Ecto neural progenitor cell (in vitro differentiated cells): ENCODE measurements at regions not wholly inside any gene's neighbourhood (a gene's known extent, or its start where the extent isn't known, plus 50 kb on each side); places are given as distances from the start of the nearest gene placed in this dataset.

Source experiments
- DNase-seq: peaks from one replicate; pipeline ENCODE4 v3.0.0-alpha.2; 2018; ENCODE audit warnings: low spot score

DNA sequence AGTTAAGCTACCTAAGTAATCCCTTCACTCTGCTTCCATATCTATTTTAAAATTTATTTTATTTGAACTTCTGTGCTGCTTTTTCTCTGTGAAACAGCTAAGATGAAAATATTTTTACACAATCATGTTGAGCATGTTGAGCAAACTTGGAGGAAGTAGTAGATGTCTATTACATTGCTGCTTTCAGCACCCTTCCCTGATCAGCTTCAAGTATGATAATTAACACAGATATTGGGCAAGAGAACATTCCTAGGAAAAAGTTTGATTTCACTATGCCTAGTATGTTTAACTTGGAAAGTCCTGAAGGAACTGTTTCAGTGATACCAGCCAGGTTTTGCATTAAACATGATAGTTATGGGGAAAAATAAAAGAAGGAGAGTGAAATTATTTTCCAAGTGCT, 283.6 kb downstream of the ELAVL2 start:
- DNase-seq: no peak

GRCh38 chr9:23542927-23543326, 283.1 kb downstream of the ELAVL2 start:
- no peak for DNase-seq

DNA sequence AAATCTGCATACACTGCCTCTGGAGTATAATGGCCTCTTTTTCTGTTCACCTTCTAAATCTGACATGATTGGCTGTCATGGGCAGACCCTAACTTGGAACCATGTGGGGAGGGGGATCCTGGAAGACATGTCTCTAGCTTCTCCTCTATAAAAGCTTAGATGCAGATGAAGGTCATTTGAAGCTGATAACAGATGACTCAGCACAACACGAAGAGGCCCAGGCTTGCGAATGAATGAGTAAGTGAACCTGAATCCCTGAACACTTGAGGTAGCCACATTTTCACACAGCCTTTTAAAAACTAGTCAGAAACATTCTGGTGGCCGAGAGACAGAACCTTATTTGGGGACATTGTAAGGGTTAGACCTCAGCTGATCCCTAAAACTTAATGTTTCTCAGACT, 282.6 kb downstream of the ELAVL2 start:
- no peak for DNase-seq

GRCh38 chr9:23545728-23546127, 280.3 kb downstream of the ELAVL2 start:
- no peak for DNase-seq

GRCh38 chr9:23551311-23551721, 274.7 kb downstream of the ELAVL2 start:
- no peak for DNase-seq

- no peak for DNase-seq
Observed at GRCh38 chr9:23551929-23552707, 273.9 kb downstream of the ELAVL2 start.

DNA sequence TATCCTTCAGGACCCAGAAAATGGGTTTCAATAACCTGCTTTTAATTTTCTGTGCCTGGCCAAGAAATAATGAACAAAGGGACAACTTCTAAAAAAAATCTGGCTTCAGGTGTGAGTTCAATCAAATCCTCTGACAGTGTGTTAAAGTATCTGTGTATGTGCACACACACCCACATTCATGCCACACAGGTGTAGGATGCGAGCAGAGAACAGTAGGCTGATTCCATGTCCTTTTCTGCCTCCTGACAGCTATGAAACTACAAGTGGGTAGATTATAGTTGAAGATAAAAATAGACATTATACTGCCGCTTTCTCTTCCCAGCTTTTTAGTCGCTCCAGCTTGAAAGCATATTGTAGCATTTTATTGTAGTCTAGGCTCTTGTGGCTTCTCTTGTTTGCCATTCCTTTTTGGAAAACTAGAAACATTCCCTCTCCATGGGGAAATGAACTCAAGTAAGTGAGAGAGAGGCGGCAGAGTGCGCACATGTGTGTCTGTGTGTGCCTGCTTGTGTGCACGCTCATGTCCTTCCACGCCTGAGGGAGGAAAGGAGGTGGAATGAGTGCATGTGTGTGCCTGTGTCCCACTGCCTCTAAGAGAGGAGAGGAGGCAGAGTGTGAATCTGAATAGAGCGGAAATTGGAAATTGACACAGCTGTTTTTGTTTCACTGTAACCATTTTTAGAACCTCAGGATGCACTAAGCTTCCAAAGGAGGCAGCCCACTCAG, 273.0 kb downstream of the ELAVL2 start:
- DNase-seq: no peak

DNA sequence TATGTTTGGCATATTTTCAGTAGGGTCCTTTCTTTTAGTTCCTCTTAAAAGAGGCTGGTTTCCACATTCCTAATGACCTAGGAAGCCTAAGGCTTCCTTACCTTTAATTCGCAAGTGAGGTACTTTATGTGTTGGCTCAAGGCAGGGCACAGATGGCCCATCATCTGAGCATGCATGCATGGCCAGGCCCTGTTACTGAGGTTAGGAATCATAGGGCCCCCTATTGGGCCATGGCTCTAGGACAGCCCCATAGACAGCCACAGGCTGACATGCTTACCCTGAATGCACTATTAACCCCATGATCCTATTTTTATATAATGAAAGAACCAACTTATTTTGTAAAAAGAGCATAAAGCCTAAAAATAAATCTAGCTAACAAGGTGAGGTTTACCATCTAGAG, 271.4 kb downstream of the ELAVL2 start:
- DNase-seq: no peak

DNA sequence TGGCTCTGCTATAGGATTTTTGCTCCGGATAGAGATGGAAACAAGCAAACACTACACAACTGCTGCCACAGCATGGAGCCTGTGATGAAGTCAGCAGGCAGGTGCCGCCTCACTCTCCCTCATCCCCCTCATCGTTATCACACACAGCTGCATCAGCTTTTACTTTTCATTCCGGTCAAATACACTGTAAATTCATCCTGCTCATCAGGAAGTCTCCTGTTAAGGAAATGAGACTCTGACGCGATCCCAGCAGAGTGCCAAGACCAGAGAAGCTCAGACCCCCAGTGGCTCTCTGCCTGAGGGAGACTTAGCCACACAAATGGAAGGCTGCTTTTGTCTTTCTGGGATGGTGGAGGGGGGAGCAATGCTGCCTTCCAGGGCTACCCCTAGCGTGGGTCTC, 270.2 kb downstream of the ELAVL2 start:
- no peak for DNase-seq

GRCh38 chr9:23556459-23556858, 269.6 kb downstream of the ELAVL2 start:
- DNase-seq: no peak

DNA sequence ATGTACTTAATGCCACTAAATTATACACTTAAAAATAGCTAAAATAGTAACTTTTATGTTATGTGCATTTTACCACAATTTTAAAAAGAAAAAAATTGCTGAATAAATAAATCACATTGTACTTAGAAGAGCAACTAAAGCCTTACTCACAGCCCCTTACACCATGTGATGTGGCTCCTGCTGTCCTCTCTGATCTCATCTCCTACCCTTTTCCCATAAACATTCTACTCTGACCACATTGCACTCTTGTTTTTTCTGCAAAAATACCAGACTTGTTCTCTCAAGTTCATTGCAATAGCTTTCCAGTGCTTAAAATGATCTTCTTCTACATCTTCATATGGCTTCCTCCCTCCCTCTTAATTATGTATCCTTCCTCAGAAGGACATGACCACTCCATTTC, 268.4 kb downstream of the ELAVL2 start:
- DNase-seq: no peak

- DNase-seq: no peak
Observed at GRCh38 chr9:23559522-23559921, 266.5 kb downstream of the ELAVL2 start.

- no peak for DNase-seq
Observed at GRCh38 chr9:23563517-23563916, 262.5 kb downstream of the ELAVL2 start.

- DNase-seq: no peak
Observed at GRCh38 chr9:23567516-23568165, 258.4 kb downstream of the ELAVL2 start.

DNA sequence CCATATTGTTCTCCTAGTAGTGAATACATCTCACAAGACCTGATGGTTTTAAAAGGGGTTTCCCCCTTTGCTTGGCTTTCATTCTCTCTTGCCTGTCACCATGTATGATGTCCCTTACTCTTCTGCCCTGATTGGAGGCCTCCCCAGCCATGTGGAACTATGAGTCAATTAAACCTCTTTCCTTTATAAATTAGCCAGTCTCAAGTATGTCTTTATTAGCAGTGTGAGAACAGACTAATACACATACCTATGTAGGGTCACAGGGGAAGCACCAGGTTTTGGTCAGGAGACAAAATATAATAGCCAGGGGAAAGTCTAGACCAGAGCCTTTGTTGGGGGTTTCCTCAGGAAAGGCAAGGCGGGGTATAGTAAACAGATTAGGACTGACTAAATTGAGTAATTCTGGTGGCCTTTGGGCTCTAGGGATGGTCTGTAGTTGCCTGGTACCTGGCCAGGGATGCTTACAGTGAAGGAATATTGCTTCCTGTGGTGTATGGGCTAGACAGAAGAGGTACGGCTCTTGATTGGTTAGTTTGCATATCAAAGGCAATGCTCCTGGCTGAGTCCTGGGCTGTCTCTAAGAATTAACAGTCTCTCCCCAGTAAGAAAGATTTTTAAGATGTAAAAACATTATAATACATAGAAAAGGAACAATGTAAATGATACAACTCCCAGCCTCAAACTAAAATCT, 254.5 kb downstream of the ELAVL2 start:
- no peak for DNase-seq

DNA sequence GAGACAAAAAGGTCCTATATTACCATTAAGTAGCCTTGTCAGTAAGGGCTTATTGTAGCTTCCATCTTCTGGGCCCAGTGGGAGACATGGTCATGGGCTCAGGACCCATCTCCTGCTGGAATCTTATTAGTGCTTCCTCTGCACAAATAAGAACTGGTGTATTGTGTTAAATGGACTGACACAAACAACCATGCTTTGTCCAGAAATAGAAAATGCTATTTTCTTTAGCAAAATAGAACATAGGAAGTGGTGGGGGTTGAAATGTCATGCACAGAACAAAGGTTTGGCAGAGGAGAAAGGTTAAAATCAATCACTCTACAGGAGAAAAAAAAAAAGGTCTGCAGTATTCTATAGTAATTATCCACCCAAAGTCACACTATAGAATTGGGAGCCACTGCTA, 252.2 kb downstream of the ELAVL2 start:
- DNase-seq: no peak

DNA sequence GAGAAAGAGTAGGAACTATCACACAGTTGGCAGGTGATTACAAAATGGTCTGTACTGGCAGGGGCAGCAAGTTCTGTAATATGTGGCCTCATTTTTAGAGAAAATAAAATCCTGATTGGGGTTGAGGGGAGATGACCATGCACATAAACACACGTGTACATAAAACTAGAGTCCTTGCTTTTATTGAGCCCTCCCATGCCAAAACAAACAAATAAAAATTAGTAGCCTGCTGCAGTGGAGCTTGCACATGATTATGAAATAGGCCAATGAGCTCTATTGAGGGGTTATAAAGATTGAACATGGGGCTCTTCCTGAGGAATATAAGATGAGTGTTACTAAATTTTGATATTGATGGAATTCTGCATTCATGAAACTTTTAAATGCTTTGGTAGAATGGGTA, 248.4 kb downstream of the ELAVL2 start:
- no peak for DNase-seq

- DNase-seq: no peak
Observed at GRCh38 chr9:23581931-23582330, 244.1 kb downstream of the ELAVL2 start.

GRCh38 chr9:23582836-23583235, 243.2 kb downstream of the ELAVL2 start:
- DNase-seq: no peak

DNA sequence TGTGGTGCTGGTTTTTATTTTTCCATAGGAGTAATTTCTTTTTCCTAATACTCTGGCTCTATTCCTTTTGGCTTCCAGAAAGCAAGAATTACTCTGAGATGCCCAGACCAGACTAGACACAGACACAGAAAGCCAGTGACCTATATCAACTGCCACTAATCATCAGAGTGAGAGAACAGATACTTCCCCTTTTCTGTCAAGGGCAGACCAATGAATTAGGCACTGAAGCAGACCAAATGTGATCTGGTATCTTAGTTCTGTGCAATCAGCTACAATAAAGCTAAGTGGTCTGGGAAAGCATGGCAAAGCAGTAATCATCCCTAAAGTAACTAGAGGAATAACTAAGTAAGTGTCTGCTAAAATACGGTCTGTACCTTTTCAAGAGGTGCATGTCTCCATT, 239.1 kb downstream of the ELAVL2 start:
- no peak for DNase-seq

- DNase-seq: no peak
Observed at GRCh38 chr9:23587433-23587832, 238.6 kb downstream of the ELAVL2 start.

DNA sequence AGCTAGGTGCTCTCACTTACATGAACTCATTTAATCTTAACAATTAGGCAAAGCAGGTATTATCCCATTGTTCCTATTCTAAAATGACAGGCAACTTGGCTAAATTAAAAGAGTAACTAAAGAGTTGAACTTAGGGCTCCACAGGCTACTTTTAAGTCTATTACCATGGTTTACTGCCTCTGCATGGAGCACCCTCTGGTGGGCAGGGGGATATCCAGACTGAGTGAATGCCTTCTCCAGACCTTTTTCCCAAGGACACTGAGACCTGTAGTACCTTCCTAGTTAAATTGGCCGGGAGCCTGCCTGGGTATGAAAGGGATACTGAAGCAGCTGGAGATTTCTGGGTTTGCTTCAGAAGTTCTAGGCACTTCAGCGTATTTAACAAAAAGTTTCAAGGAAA, 238.1 kb downstream of the ELAVL2 start:
- no peak for DNase-seq
